ENCODE measurements at regions not wholly inside any gene's neighbourhood (a gene's known extent, or its start where the extent isn't known, plus 50 kb on each side); places are given as distances from the start of the nearest gene placed in this dataset.

- Histone ChIP-seq H3K4me1 (ENCODE audit: control insufficient read depth, insufficient read depth, low read length, poor library complexity, severe bottlenecking) (no peaks in the 10 kb centered on the region), H3K27ac (ENCODE audit: low read depth, low read length, severe bottlenecking) (no peak overlapping the region), H3K9me3 (ENCODE audit: control insufficient read depth, low read length) (no peaks in the 10 kb centered on the region), H3K4me3 (ENCODE audit: extremely low read depth, insufficient read depth, low read length, poor library complexity, severe bottlenecking) (no peak overlapping the region), H3K36me3 (ENCODE audit: control insufficient read depth, insufficient read depth, low read length) (no peaks in the 10 kb centered on the region)
- 100% methylated on average over 1 of the region's 1 CpG for WGBS, 2 experiments (ENCODE audit: insufficient coverage in 2 of 2)
Measured at GRCh38 chr9:1442105-1442504, 391.9 kb downstream of the DMRT2 start.

- Histone ChIP-seq H3K27ac (ENCODE audit: low read depth, low read length, severe bottlenecking) (no peak overlapping the region), H3K4me3 (ENCODE audit: extremely low read depth, insufficient read depth, low read length, poor library complexity, severe bottlenecking) (no peak overlapping the region), H3K9me3 (ENCODE audit: control insufficient read depth, low read length) (no peaks in the 10 kb centered on the region), H3K4me1 (ENCODE audit: control insufficient read depth, insufficient read depth, low read length, poor library complexity, severe bottlenecking) (no peaks in the 10 kb centered on the region), H3K36me3 (ENCODE audit: control insufficient read depth, insufficient read depth, low read length) (no peaks in the 10 kb centered on the region)
- WGBS, 2 experiments (ENCODE audit: insufficient coverage in 2 of 2): 83% methylated on average over 1 of the region's 1 CpG; no CpG with 5 or more reads in 1 of the 2 experiments
Measured at GRCh38 chr9:1443450-1443849, 393.3 kb downstream of the DMRT2 start.

GRCh38 chr9:1446671-1447070 lies 396.5 kb downstream of the DMRT2 start:
- WGBS, 2 experiments (ENCODE audit: insufficient coverage in 2 of 2): 82% methylated on average over 1 of the region's 2 CpGs; no CpG with 5 or more reads in 1 of the 2 experiments
- Histone ChIP-seq H3K36me3 (ENCODE audit: control insufficient read depth, insufficient read depth, low read length) (no peaks in the 10 kb centered on the region), H3K4me3 (ENCODE audit: extremely low read depth, insufficient read depth, low read length, poor library complexity, severe bottlenecking) (no peak overlapping the region), H3K4me1 (ENCODE audit: control insufficient read depth, insufficient read depth, low read length, poor library complexity, severe bottlenecking) (no peaks in the 10 kb centered on the region), H3K9me3 (ENCODE audit: control insufficient read depth, low read length) (no peaks in the 10 kb centered on the region), H3K27ac (ENCODE audit: low read depth, low read length, severe bottlenecking) (no peak overlapping the region)

GRCh38 chr9:1453636-1454035 lies 403.5 kb downstream of the DMRT2 start:
- 57 to 77% methylated on average over 1 to 2 of the region's 4 CpGs for WGBS, 2 experiments (ENCODE audit: insufficient coverage in 2 of 2)

GRCh38 chr9:1454211-1454610 lies 404.1 kb downstream of the DMRT2 start:
- 50% methylated on average over 1 of the region's 1 CpG; no CpG with 5 or more reads in 1 of the 2 experiments for WGBS, 2 experiments (ENCODE audit: insufficient coverage in 2 of 2)
- H3K27ac ChIP-seq (ENCODE audit: low read depth, low read length, severe bottlenecking): no peak overlapping the region

More at GRCh38 chr9:1453636-1454035, 403.5 kb downstream of the DMRT2 start:
- Histone ChIP-seq H3K9me3 (ENCODE audit: control insufficient read depth, low read length) (no peaks in the 10 kb centered on the region), H3K4me3 (ENCODE audit: extremely low read depth, insufficient read depth, low read length, poor library complexity, severe bottlenecking) (no peak overlapping the region), H3K36me3 (ENCODE audit: control insufficient read depth, insufficient read depth, low read length) (no peaks in the 10 kb centered on the region), H3K27ac (ENCODE audit: low read depth, low read length, severe bottlenecking) (no peak overlapping the region), H3K4me1 (ENCODE audit: control insufficient read depth, insufficient read depth, low read length, poor library complexity, severe bottlenecking) (no peaks in the 10 kb centered on the region)

GRCh38 chr9:1454616-1455347 lies 404.6 kb downstream of the DMRT2 start:
- no peaks in the 10 kb centered on the region for H3K36me3 ChIP-seq (ENCODE audit: control insufficient read depth, insufficient read depth, low read length)
- no peaks in the 10 kb centered on the region for H3K9me3 ChIP-seq (ENCODE audit: control insufficient read depth, low read length)
- 86 to 90% methylated on average over 4 to 5 of the region's 7 CpGs for WGBS, 2 experiments (ENCODE audit: insufficient coverage in 2 of 2)
- no peaks in the 10 kb centered on the region for H3K4me1 ChIP-seq (ENCODE audit: control insufficient read depth, insufficient read depth, low read length, poor library complexity, severe bottlenecking)
- H3K4me3 ChIP-seq (ENCODE audit: extremely low read depth, insufficient read depth, low read length, poor library complexity, severe bottlenecking): no peak overlapping the region
- H3K27ac ChIP-seq (ENCODE audit: low read depth, low read length, severe bottlenecking): no peak overlapping the region

More at GRCh38 chr9:1454211-1454610, 404.1 kb downstream of the DMRT2 start:
- Histone ChIP-seq H3K4me1 (ENCODE audit: control insufficient read depth, insufficient read depth, low read length, poor library complexity, severe bottlenecking) (no peaks in the 10 kb centered on the region), H3K36me3 (ENCODE audit: control insufficient read depth, insufficient read depth, low read length) (no peaks in the 10 kb centered on the region), H3K9me3 (ENCODE audit: control insufficient read depth, low read length) (no peaks in the 10 kb centered on the region), H3K4me3 (ENCODE audit: extremely low read depth, insufficient read depth, low read length, poor library complexity, severe bottlenecking) (no peak overlapping the region)

- Histone ChIP-seq H3K4me1 (ENCODE audit: control insufficient read depth, insufficient read depth, low read length, poor library complexity, severe bottlenecking) (no peaks in the 10 kb centered on the region), H3K4me3 (ENCODE audit: extremely low read depth, insufficient read depth, low read length, poor library complexity, severe bottlenecking) (no peak overlapping the region), H3K36me3 (ENCODE audit: control insufficient read depth, insufficient read depth, low read length) (no peaks in the 10 kb centered on the region), H3K27ac (ENCODE audit: low read depth, low read length, severe bottlenecking) (no peak overlapping the region), H3K9me3 (ENCODE audit: control insufficient read depth, low read length) (no peaks in the 10 kb centered on the region)
- no CpG with 5 or more reads among the region's 4 CpGs for WGBS, 2 experiments (ENCODE audit: insufficient coverage in 2 of 2)
Measured at GRCh38 chr9:1455766-1456165, 405.6 kb downstream of the DMRT2 start.

- H3K36me3 ChIP-seq (ENCODE audit: control insufficient read depth, insufficient read depth, low read length): no peaks in the 10 kb centered on the region
- no peak overlapping the region for H3K27ac ChIP-seq (ENCODE audit: low read depth, low read length, severe bottlenecking)
- H3K4me1 ChIP-seq (ENCODE audit: control insufficient read depth, insufficient read depth, low read length, poor library complexity, severe bottlenecking): no peaks in the 10 kb centered on the region
- no peak overlapping the region for H3K4me3 ChIP-seq (ENCODE audit: extremely low read depth, insufficient read depth, low read length, poor library complexity, severe bottlenecking)
- no peaks in the 10 kb centered on the region for H3K9me3 ChIP-seq (ENCODE audit: control insufficient read depth, low read length)
- 69 to 70% methylated on average over 4 of the region's 4 CpGs for WGBS, 2 experiments (ENCODE audit: insufficient coverage in 2 of 2)
Measured at GRCh38 chr9:1456301-1457024, 406.3 kb downstream of the DMRT2 start.

- Histone ChIP-seq H3K27ac (ENCODE audit: low read depth, low read length, severe bottlenecking) (no peak overlapping the region), H3K9me3 (ENCODE audit: control insufficient read depth, low read length) (no peaks in the 10 kb centered on the region), H3K4me3 (ENCODE audit: extremely low read depth, insufficient read depth, low read length, poor library complexity, severe bottlenecking) (no peak overlapping the region), H3K4me1 (ENCODE audit: control insufficient read depth, insufficient read depth, low read length, poor library complexity, severe bottlenecking) (no peaks in the 10 kb centered on the region), H3K36me3 (ENCODE audit: control insufficient read depth, insufficient read depth, low read length) (no peaks in the 10 kb centered on the region)
- 100% methylated on average over 1 of the region's 2 CpGs; no CpG with 5 or more reads in 1 of the 2 experiments for WGBS, 2 experiments (ENCODE audit: insufficient coverage in 2 of 2)
Measured at GRCh38 chr9:1457460-1457859, 407.3 kb downstream of the DMRT2 start.

GRCh38 chr9:1458503-1458902 lies 408.3 kb downstream of the DMRT2 start:
- Histone ChIP-seq H3K9me3 (ENCODE audit: control insufficient read depth, low read length) (no peaks in the 10 kb centered on the region), H3K36me3 (ENCODE audit: control insufficient read depth, insufficient read depth, low read length) (no peaks in the 10 kb centered on the region), H3K27ac (ENCODE audit: low read depth, low read length, severe bottlenecking) (no peak overlapping the region)

More at GRCh38 chr9:1458503-1458902, 408.3 kb downstream of the DMRT2 start:
- Histone ChIP-seq H3K4me3 (ENCODE audit: extremely low read depth, insufficient read depth, low read length, poor library complexity, severe bottlenecking) (no peak overlapping the region), H3K4me1 (ENCODE audit: control insufficient read depth, insufficient read depth, low read length, poor library complexity, severe bottlenecking) (no peaks in the 10 kb centered on the region)

All from mesodermal cell (in vitro differentiated cells).